HG03378 (cell line): ENCODE measurements at regions not wholly inside any gene's neighbourhood (a gene's known extent, or its start where the extent isn't known, plus 50 kb on each side); places are given as distances from the start of the nearest gene placed in this dataset.

Experiments used
- ATAC-seq: cut with Tn5 transposase; IDR thresholded peaks from one replicate; pipeline ENCODE4 v1.9.1; 2021; ENCODE audit warnings: mild to moderate bottlenecking, moderate library complexity; ENCODE audit not compliant: unreplicated experiment

- ATAC-seq, result no peak
Observed at GRCh38 chr6:40274058-40274457, 313.1 kb downstream of the LRFN2 start.

- ATAC-seq, result no peak
Observed at GRCh38 chr6:40268614-40269013, 318.6 kb downstream of the LRFN2 start.

GRCh38 chr6:40268166-40268565 lies 319.0 kb downstream of the LRFN2 start:
- no peak for ATAC-seq

- ATAC-seq, result no peak
Observed at GRCh38 chr6:40265615-40266014, 321.5 kb downstream of the LRFN2 start.

- ATAC-seq, result no peak
Observed at GRCh38 chr6:40263970-40264369, 323.2 kb downstream of the LRFN2 start.

GRCh38 chr6:40262363-40262762 lies 324.8 kb downstream of the LRFN2 start:
- no peak for ATAC-seq

- ATAC-seq, result no peak
Observed at GRCh38 chr6:40258531-40258930, 324.3 kb upstream of the MOCS1 start.

GRCh38 chr6:40256831-40257230 lies 322.6 kb upstream of the MOCS1 start:
- no peak for ATAC-seq

- no peak for ATAC-seq
Observed at GRCh38 chr6:40256224-40256623, 322.0 kb upstream of the MOCS1 start.

GRCh38 chr6:40253420-40253819 lies 319.2 kb upstream of the MOCS1 start:
- ATAC-seq, result no peak

GRCh38 chr6:40252531-40253258 lies 318.4 kb upstream of the MOCS1 start:
- ATAC-seq, result no peak

- no peak for ATAC-seq
Observed at GRCh38 chr6:40251637-40252300, 317.5 kb upstream of the MOCS1 start.

- ATAC-seq, result no peak
Observed at GRCh38 chr6:40249935-40250334, 315.7 kb upstream of the MOCS1 start.

- no peak for ATAC-seq
Observed at GRCh38 chr6:40247516-40248115, 313.4 kb upstream of the MOCS1 start.

- ATAC-seq, result no peak
Observed at GRCh38 chr6:40244699-40245098, 310.4 kb upstream of the MOCS1 start.

GRCh38 chr6:40232698-40233097 lies 298.4 kb upstream of the MOCS1 start:
- ATAC-seq, result no peak

- no peak for ATAC-seq
Observed at GRCh38 chr6:40227735-40228134, 293.5 kb upstream of the MOCS1 start.

- ATAC-seq, result no peak
Observed at GRCh38 chr6:40222354-40222753, 288.1 kb upstream of the MOCS1 start.

- ATAC-seq, result no peak
Observed at GRCh38 chr6:40219799-40220198, 285.5 kb upstream of the MOCS1 start.

- ATAC-seq, result no peak
Observed at GRCh38 chr6:40210628-40211056, 276.4 kb upstream of the MOCS1 start.

- ATAC-seq, result no peak
Observed at GRCh38 chr6:40205801-40206200, 271.5 kb upstream of the MOCS1 start.

GRCh38 chr6:40205004-40205403 lies 270.7 kb upstream of the MOCS1 start:
- ATAC-seq, result no peak
